Caco-2 (cell line): ENCODE measurements at regions not wholly inside any gene's neighbourhood (a gene's known extent, or its start where the extent isn't known, plus 50 kb on each side); places are given as distances from the start of the nearest gene placed in this dataset.

ENCODE experiments used
- BruUV-seq: library from RNA; stranded (reverse); fragments of 400-500 nt; replicated peaks from 2 replicates; lab custom pipeline; 2021; lab: Mats Ljungman, UMichigan
- CTCF ChIA-PET: fragments of 300-600 bp; sonication (Branson Sonifier 250); formaldehyde crosslinking; loops from one replicate; lab custom pipeline; 2022; ENCODE audit warnings: antibody characterized with exemption; lab: Charles Lee
- POLR2A ChIA-PET: fragments of 300-600 bp; sonication (Branson Sonifier 250); formaldehyde crosslinking; loops from one replicate; lab custom pipeline; 2022; ENCODE audit warnings: antibody characterized with exemption; lab: Charles Lee
- DNase-seq, 2 experiments: peaks; one replicate each; pipeline versions ENCODE4 v3.0.0 to v3.0.0-alpha.2; 2020 to 2022
- H3K27me3 ChIP-seq: replicated peaks from 2 replicates; pipeline ENCODE4 v1.6.0; 2011; ENCODE audit warnings: low read length; ENCODE audit not compliant: control insufficient read depth, insufficient read depth
- H3K36me3 ChIP-seq: 2 replicates; pipeline ENCODE4 v1.5.1; 2011; ENCODE audit warnings: low read length; ENCODE audit not compliant: control insufficient read depth, insufficient read depth
- H3K4me1 ChIP-seq: fragments of 250-450 bp; sonication (Bioruptor Pico); 2 replicates; pipeline ENCODE4 v1.5.1; 2020; ENCODE audit warnings: mild to moderate bottlenecking
- H3K4me3 ChIP-seq: 2 replicates; pipeline ENCODE4 v1.5.1; 2011; ENCODE audit warnings: low read depth, mild to moderate bottlenecking, control low read depth, low read length
- H3K9me3 ChIP-seq: fragments of 250-450 bp; sonication (Bioruptor Pico); 2 replicates; pipeline ENCODE4 v1.5.1; 2020; ENCODE audit warnings: mild to moderate bottlenecking, moderate library complexity
- H3K27ac Mint-ChIP-seq: one replicate; pipeline ENCODE4 v1.8.0; 2022; ENCODE audit warnings: mixed read lengths; ENCODE audit not compliant: unreplicated experiment
- H3K27me3 Mint-ChIP-seq: one replicate; pipeline ENCODE4 v1.8.0; 2022; ENCODE audit warnings: mixed read lengths; ENCODE audit not compliant: insufficient read depth, unreplicated experiment
- H3K36me3 Mint-ChIP-seq: one replicate; pipeline ENCODE4 v1.8.0; 2022; ENCODE audit warnings: mild to moderate bottlenecking, mixed read lengths; ENCODE audit not compliant: insufficient read depth, unreplicated experiment
- H3K4me1 Mint-ChIP-seq: one replicate; pipeline ENCODE4 v1.8.0; 2022; ENCODE audit warnings: low read depth, mixed read lengths; ENCODE audit not compliant: unreplicated experiment
- H3K4me3 Mint-ChIP-seq: one replicate; pipeline ENCODE4 v1.8.0; 2022; ENCODE audit warnings: mild to moderate bottlenecking, moderate library complexity, mixed read lengths; ENCODE audit not compliant: unreplicated experiment
- H3K9me3 Mint-ChIP-seq: one replicate; pipeline ENCODE4 v1.8.0; 2022; ENCODE audit warnings: mixed read lengths; ENCODE audit not compliant: unreplicated experiment
- intact Hi-C: fragments of 100-400 bp; cut with micrococcal nuclease; formaldehyde crosslinking; loops from one replicate; pipeline ENCODE4 v1.10.0; 2022; ENCODE audit not compliant: unreplicated experiment
- TF ChIP-seq, protein P1 (sequence below), 2 experiments: fragments of 200-600 bp in 1 of 2; IDR thresholded peaks; 1 replicate in 1 of 2; 2 replicates in 1 of 2; pipeline versions ENCODE4 v1.5.1 to v1.8.0; 2011 to 2022; ENCODE audit warnings: antibody characterized with exemption in 1 of 2, control low read depth in 1 of 2, inconsistent platforms in 1 of 2, low read depth in 1 of 2, low read length in 1 of 2, mild to moderate bottlenecking in 1 of 2, moderate library complexity in 1 of 2; ENCODE audit not compliant: insufficient read depth in 1 of 2, severe bottlenecking in 1 of 2, unreplicated experiment in 1 of 2

DNA sequence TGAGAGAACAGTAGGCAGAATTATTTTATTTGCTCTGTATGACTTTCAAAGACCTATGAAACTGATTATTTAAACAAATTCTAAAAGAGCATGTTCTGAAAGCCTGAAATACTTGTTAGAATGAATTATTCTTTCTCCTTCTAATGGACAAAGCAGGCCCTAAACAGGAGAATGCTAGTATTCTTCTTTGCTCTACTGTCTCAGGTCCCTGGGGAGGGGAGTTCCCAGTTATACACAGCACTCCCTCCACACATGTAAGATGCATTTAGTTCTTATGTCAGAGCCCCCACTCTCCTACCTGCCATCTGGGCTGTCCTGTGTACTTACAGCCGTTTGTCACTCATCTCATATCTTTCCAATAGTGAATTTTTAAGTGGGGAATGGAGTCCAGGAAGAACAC is 633.5 kb upstream of the ANKRD30A start:
- Histone ChIP-seq H3K27me3 (no peaks in the 10 kb centered on the region), H3K4me3 (no peak overlapping the region), H3K9me3 (no peaks in the 10 kb centered on the region), H3K36me3 (no peaks in the 10 kb centered on the region), H3K4me1 (no peaks in the 10 kb centered on the region)
- no peak for DNase-seq
- ChIA-PET POLR2A (no interaction called here), CTCF (no interaction called here)
- TF ChIP-seq, protein P1, sequence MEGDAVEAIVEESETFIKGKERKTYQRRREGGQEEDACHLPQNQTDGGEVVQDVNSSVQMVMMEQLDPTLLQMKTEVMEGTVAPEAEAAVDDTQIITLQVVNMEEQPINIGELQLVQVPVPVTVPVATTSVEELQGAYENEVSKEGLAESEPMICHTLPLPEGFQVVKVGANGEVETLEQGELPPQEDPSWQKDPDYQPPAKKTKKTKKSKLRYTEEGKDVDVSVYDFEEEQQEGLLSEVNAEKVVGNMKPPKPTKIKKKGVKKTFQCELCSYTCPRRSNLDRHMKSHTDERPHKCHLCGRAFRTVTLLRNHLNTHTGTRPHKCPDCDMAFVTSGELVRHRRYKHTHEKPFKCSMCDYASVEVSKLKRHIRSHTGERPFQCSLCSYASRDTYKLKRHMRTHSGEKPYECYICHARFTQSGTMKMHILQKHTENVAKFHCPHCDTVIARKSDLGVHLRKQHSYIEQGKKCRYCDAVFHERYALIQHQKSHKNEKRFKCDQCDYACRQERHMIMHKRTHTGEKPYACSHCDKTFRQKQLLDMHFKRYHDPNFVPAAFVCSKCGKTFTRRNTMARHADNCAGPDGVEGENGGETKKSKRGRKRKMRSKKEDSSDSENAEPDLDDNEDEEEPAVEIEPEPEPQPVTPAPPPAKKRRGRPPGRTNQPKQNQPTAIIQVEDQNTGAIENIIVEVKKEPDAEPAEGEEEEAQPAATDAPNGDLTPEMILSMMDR (IDR thresholded peaks at IDR 0.05; ENCODE audit: insufficient read depth in 1 of 2, low read depth in 1 of 2, low read length in 1 of 2, severe bottlenecking in 1 of 2, unreplicated experiment in 1 of 2) = no peak
- intact Hi-C loops = no loop called here
- H3K9me3 Mint-ChIP-seq = no peaks in the 10 kb centered on the region
- no peak overlapping the region for H3K4me3 Mint-ChIP-seq
- H3K27me3 Mint-ChIP-seq = peaks cover 10% of the 10 kb centered on the region
- H3K36me3 Mint-ChIP-seq = no peaks in the 10 kb centered on the region
- BruUV-seq = no TSS peak
- H3K4me1 Mint-ChIP-seq = no peaks in the 10 kb centered on the region
- H3K27ac Mint-ChIP-seq = no peak overlapping the region

DNA sequence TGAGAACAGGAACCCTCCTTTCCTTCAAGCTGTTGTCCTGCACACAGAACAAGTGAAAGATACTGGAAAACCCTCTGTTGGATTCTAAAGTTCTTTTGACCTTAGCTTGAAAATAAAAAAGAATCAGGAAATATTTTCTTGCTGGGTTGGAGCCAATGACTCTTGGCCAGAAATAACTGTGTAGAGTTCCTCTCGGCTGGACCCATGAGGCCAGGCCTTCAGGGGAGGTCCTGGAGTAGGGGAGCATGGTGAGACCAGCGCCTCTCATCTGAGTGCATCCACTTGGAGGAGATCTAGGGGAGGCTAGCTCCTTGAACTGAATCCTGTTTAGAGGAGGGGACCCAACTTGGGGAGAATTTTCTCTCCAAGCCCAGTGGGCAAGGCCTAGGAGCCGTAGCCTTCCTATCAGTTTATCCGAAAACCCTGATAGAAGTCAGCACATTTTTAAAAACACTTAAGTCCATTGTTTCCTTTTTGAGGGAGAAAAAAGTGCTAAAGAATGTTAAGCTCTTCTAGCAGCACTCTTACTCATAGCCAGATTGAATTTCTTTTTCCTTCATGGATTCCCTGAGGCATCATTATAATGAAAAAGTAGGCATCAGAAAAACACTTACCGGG is 635.7 kb upstream of the ANKRD30A start:
- Histone ChIP-seq H3K36me3 (no peaks in the 10 kb centered on the region), H3K4me3 (no peak overlapping the region), H3K9me3 (no peaks in the 10 kb centered on the region), H3K27me3 (no peaks in the 10 kb centered on the region), H3K4me1 (no peaks in the 10 kb centered on the region)
- POLR2A ChIA-PET = no interaction called here
- intact Hi-C loops = no loop called here
- Mint-ChIP-seq H3K36me3 (no peaks in the 10 kb centered on the region), H3K4me3 (no peak overlapping the region), H3K9me3 (no peaks in the 10 kb centered on the region), H3K27ac (no peak overlapping the region), H3K27me3 (peaks cover 4% of the 10 kb centered on the region), H3K4me1 (no peaks in the 10 kb centered on the region)
- CTCF ChIA-PET = no interaction called here
- DNase-seq = no peak
- TF ChIP-seq, protein P1 (IDR thresholded peaks at IDR 0.05; ENCODE audit: insufficient read depth in 1 of 2, low read depth in 1 of 2, low read length in 1 of 2, severe bottlenecking in 1 of 2, unreplicated experiment in 1 of 2) = no peak
- BruUV-seq = no TSS peak

DNA sequence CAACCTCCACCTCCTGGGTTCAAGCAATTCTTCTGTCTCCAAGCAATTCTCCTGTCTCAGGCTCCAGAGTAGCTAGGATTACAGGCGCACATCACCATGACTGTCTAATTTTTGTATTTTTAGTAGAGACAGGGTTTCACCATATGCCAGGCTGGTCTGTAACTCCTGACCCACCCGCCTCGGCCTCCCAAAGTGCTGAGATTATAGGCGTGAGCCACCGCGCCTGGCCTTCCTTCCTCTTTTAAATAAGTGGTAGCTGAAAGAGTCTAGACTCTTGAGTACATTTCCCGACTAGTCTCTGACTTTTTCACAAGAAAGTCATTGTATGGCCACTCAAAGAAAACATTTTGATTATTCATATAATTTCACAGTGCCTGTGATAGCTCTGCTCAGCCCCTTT is 636.2 kb upstream of the ANKRD30A start:
- H3K36me3 Mint-ChIP-seq = no peaks in the 10 kb centered on the region
- peaks cover 4% of the 10 kb centered on the region for H3K27me3 Mint-ChIP-seq
- H3K4me3 Mint-ChIP-seq = no peak overlapping the region
- H3K4me1 ChIP-seq = no peaks in the 10 kb centered on the region
- TF ChIP-seq, protein P1 (IDR thresholded peaks at IDR 0.05; ENCODE audit: insufficient read depth in 1 of 2, low read depth in 1 of 2, low read length in 1 of 2, severe bottlenecking in 1 of 2, unreplicated experiment in 1 of 2) = no peak
- no TSS peak for BruUV-seq
- H3K9me3 ChIP-seq = no peaks in the 10 kb centered on the region
- H3K4me1 Mint-ChIP-seq = no peaks in the 10 kb centered on the region
- H3K27me3 ChIP-seq = no peaks in the 10 kb centered on the region
- intact Hi-C loops = no loop called here
- CTCF ChIA-PET = no interaction called here
- POLR2A ChIA-PET = no interaction called here
- DNase-seq = no peak
- H3K4me3 ChIP-seq = no peak overlapping the region
- no peaks in the 10 kb centered on the region for H3K36me3 ChIP-seq
- H3K9me3 Mint-ChIP-seq = no peaks in the 10 kb centered on the region
- no peak overlapping the region for H3K27ac Mint-ChIP-seq
